ENCODE measurements at regions not wholly inside any gene's neighbourhood (a gene's known extent, or its start where the extent isn't known, plus 50 kb on each side); places are given as distances from the start of the nearest gene placed in this dataset.

DNA sequence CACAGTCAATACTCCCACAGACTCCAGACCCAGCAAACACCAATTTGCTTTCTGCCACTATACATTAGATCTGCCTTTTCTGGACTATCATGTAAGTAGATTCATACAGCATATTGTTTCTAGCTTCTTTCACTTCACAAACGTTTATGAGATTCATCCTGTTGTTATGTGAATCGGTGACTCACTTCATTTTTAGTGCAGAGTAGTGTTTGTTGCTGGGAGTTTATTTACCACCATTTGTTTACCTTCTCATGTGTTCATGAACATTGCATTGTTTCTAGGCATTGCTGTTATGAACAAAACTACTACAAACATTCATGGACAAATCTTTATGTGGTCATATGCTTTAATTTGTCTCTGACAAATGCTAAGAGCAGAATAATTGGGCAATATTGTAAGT, 807.8 kb upstream of the TMEM132C start:
- Histone ChIP-seq H4K20me1 (ENCODE audit: insufficient read depth) (no peaks in the 10 kb centered on the region), H2AFZ (ENCODE audit: low read depth, low read length) (no peak overlapping the region), H3F3A (ENCODE audit: insufficient read depth, low read length, poor library complexity, severe bottlenecking) (no peaks in the 10 kb centered on the region), H3K27ac (ENCODE audit: low read length) (no peak overlapping the region), H3K27me3 (ENCODE audit: insufficient read depth, low read depth, low read length) (peaks cover 37% of the 10 kb centered on the region), H3K4me3 (ENCODE audit: low read length) (no peak overlapping the region), H3K9me2 (ENCODE audit: insufficient read depth, low read length) (no peaks in the 10 kb centered on the region), H3K9me3 (ENCODE audit: low read length) (no peaks in the 10 kb centered on the region), H3K4me2 (ENCODE audit: low read length) (no peak overlapping the region), H3K36me3 (ENCODE audit: insufficient read depth, low read length) (no peaks in the 10 kb centered on the region), H3K79me2 (replicated peaks; ENCODE audit: insufficient read depth, low read length) (no peaks in the 10 kb centered on the region), H3K9ac (ENCODE audit: low read length) (no peak overlapping the region)
- no peak for TF ChIP-seq TAF1 (IDR thresholded peaks at IDR 0.05; ENCODE audit: low read depth)
- no peak for TF ChIP-seq EP300 (conservative IDR thresholded peaks at IDR 0.05; ENCODE audit: poor library complexity, severe bottlenecking)
- TF ChIP-seq, protein P1, sequence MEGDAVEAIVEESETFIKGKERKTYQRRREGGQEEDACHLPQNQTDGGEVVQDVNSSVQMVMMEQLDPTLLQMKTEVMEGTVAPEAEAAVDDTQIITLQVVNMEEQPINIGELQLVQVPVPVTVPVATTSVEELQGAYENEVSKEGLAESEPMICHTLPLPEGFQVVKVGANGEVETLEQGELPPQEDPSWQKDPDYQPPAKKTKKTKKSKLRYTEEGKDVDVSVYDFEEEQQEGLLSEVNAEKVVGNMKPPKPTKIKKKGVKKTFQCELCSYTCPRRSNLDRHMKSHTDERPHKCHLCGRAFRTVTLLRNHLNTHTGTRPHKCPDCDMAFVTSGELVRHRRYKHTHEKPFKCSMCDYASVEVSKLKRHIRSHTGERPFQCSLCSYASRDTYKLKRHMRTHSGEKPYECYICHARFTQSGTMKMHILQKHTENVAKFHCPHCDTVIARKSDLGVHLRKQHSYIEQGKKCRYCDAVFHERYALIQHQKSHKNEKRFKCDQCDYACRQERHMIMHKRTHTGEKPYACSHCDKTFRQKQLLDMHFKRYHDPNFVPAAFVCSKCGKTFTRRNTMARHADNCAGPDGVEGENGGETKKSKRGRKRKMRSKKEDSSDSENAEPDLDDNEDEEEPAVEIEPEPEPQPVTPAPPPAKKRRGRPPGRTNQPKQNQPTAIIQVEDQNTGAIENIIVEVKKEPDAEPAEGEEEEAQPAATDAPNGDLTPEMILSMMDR (IDR thresholded peaks at IDR 0.05; ENCODE audit: poor library complexity, severe bottlenecking) = no peak
- TF ChIP-seq POLR2AphosphoS5 (IDR thresholded peaks at IDR 0.05) = no peak
- TF ChIP-seq SMC3 (conservative IDR thresholded peaks at IDR 0.05; ENCODE audit: poor library complexity) = no peak
- no peak for TF ChIP-seq RAD21 (conservative IDR thresholded peaks at IDR 0.05)
- TF ChIP-seq EZH2 (IDR thresholded peaks at IDR 0.05; ENCODE audit: borderline replicate concordance, insufficient read depth, low read length, poor library complexity, severe bottlenecking) = no peak
- TF ChIP-seq, protein P2, sequence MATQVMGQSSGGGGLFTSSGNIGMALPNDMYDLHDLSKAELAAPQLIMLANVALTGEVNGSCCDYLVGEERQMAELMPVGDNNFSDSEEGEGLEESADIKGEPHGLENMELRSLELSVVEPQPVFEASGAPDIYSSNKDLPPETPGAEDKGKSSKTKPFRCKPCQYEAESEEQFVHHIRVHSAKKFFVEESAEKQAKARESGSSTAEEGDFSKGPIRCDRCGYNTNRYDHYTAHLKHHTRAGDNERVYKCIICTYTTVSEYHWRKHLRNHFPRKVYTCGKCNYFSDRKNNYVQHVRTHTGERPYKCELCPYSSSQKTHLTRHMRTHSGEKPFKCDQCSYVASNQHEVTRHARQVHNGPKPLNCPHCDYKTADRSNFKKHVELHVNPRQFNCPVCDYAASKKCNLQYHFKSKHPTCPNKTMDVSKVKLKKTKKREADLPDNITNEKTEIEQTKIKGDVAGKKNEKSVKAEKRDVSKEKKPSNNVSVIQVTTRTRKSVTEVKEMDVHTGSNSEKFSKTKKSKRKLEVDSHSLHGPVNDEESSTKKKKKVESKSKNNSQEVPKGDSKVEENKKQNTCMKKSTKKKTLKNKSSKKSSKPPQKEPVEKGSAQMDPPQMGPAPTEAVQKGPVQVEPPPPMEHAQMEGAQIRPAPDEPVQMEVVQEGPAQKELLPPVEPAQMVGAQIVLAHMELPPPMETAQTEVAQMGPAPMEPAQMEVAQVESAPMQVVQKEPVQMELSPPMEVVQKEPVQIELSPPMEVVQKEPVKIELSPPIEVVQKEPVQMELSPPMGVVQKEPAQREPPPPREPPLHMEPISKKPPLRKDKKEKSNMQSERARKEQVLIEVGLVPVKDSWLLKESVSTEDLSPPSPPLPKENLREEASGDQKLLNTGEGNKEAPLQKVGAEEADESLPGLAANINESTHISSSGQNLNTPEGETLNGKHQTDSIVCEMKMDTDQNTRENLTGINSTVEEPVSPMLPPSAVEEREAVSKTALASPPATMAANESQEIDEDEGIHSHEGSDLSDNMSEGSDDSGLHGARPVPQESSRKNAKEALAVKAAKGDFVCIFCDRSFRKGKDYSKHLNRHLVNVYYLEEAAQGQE (IDR thresholded peaks at IDR 0.05; ENCODE audit: borderline replicate concordance) = no peak
- no peak for TF ChIP-seq MXI1 (conservative IDR thresholded peaks at IDR 0.05; ENCODE audit: poor library complexity, severe bottlenecking)

DNA sequence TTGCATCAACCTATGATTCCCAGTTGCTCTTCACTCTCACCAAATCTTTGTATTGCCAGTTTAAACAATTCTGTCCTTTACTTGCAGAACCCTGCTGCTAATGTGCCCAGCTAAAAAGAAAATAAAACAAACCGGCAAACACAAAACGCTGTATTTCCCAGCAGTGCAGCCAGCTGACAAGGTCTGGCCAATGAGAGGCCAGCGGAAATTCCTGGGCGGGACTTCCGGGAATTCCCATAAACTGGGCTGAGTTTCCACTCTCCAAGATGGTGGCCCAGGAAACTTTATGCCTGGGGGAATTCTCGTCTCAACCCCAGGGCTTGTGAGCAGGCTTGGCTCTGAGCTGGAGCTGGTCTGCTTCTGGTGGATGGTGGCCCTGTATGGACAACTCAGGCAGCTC, 807.3 kb upstream of the TMEM132C start:
- H3K79me2 ChIP-seq (replicated peaks; ENCODE audit: insufficient read depth, low read length) = no peaks in the 10 kb centered on the region
- no peak overlapping the region for H2AFZ ChIP-seq (ENCODE audit: low read depth, low read length)
- H3K36me3 ChIP-seq (ENCODE audit: insufficient read depth, low read length) = no peaks in the 10 kb centered on the region
- no peak overlapping the region for H3K4me2 ChIP-seq (ENCODE audit: low read length)
- H4K20me1 ChIP-seq (ENCODE audit: insufficient read depth) = no peaks in the 10 kb centered on the region
- H3K9me3 ChIP-seq (ENCODE audit: low read length) = no peaks in the 10 kb centered on the region
- no peak overlapping the region for H3K4me3 ChIP-seq (ENCODE audit: low read length)
- TF ChIP-seq EZH2 (IDR thresholded peaks at IDR 0.05; ENCODE audit: borderline replicate concordance, insufficient read depth, low read length, poor library complexity, severe bottlenecking) = no peak
- no peak for TF ChIP-seq TAF1 (IDR thresholded peaks at IDR 0.05; ENCODE audit: low read depth)
- TF ChIP-seq, protein P1 (IDR thresholded peaks at IDR 0.05; ENCODE audit: poor library complexity, severe bottlenecking) = no peak
- no peak for TF ChIP-seq SMC3 (conservative IDR thresholded peaks at IDR 0.05; ENCODE audit: poor library complexity)
- no peak for TF ChIP-seq POLR2AphosphoS5 (IDR thresholded peaks at IDR 0.05)
- TF ChIP-seq, protein P2 (IDR thresholded peaks at IDR 0.05; ENCODE audit: borderline replicate concordance) = no peak
- TF ChIP-seq EP300 (conservative IDR thresholded peaks at IDR 0.05; ENCODE audit: poor library complexity, severe bottlenecking) = no peak
- TF ChIP-seq RAD21 (conservative IDR thresholded peaks at IDR 0.05) = no peak
- TF ChIP-seq MXI1 (conservative IDR thresholded peaks at IDR 0.05; ENCODE audit: poor library complexity, severe bottlenecking) = no peak
- peaks cover 32% of the 10 kb centered on the region for H3K27me3 ChIP-seq (ENCODE audit: insufficient read depth, low read depth, low read length)
- no peak overlapping the region for H3K27ac ChIP-seq (ENCODE audit: low read length)
- no peaks in the 10 kb centered on the region for H3F3A ChIP-seq (ENCODE audit: insufficient read depth, low read length, poor library complexity, severe bottlenecking)
- H3K9ac ChIP-seq (ENCODE audit: low read length) = no peak overlapping the region
- H3K9me2 ChIP-seq (ENCODE audit: insufficient read depth, low read length) = no peaks in the 10 kb centered on the region
